Skin of body (tissue), 1 donor: ENCODE measurements at regions not wholly inside any gene's neighbourhood (a gene's known extent, or its start where the extent isn't known, plus 50 kb on each side); places are given as distances from the start of the nearest gene placed in this dataset.
A peak's percentile ranks its signal among the peaks of the same experiment; 100 is the strongest.
"Not testable (repeated sequence)": the region's sequence is repeated elsewhere in the genome, so short reads cannot be mapped to it uniquely, and the experiment has no call there.

ENCODE experiments used
- DNase-seq: peaks from one replicate; lab custom pipeline; 2025; lab: John Stamatoyannopoulos, UW

DNA sequence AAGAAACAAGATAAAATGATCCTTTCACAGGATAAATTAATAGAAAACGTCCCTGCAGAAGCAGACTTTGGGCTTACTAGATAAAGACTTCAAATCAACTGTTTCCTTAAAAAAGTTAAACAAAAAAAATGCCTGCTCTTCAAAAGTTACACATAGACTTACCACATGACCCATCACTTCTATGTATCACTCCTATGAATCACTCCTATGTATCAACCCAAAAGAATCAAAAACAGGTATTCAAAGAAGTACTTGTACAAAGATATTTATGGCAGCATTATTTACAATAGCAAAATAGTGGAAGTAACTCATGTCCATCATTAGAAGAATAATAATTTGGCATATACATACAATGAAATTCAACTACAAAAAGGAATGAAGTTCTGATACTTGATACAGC, 56.3 kb upstream of the PRDM9 start:
- DNase-seq = no peak

DNA sequence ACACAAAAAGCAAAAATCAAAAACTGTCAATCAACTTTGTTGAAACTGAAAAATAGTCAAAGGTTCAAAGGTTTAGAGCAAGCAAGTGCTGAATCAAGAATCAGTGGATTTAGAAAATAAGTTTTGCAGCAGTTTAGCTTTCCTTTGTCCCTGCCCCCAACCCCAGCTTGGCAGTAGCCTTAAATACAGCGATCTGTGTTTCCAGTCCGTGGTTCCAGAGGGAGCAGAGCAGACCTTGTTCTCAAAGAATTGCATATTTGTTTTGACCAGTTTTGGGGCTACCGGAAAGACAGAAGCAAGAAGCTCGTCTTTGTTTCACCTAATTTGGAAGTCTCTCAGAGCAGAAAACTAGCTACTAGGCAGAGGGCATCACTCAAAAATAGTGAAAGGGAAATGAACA, 57.2 kb upstream of the PRDM9 start:
- no peak for DNase-seq

DNA sequence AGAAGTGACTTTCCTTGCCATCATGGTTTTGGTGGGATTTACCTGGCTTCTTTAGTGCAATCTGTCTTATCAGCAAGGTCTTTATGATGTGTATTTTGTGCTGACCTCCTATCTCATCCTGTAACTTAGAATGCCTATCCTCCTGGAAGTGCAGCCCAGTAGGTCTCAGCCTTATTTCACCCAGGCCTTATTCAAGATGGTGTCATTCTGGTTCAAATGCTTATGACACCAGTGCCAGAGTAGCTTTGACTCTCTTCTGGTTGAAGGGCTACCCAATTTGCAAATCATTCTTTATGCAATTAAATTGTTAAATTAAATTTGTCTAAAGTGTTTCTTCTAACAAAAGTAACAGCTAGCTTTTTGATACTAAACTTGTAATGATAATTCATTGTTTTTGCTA, 58.8 kb upstream of the PRDM9 start:
- DNase-seq = no peak

DNA sequence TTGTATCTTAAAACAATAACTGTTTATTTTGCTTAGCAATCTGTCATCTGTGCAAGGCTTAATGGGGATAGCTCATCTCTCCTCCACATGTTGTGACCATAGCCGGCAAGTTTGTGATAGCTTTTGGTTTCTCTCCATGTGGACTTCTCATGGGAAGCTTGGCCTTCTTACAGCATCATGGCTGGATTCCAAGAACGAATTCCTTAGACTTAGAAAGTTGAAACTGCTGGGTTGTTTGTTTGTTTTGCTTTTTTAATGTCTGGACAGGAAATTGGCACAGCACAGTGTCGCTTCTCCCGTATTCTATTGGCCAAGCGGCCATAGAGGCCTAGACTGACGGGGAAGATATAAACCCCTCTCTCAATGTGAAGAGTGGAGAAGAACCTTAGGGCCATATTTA, 61.0 kb upstream of the PRDM9 start:
- DNase-seq = peak; percentile 71

DNA sequence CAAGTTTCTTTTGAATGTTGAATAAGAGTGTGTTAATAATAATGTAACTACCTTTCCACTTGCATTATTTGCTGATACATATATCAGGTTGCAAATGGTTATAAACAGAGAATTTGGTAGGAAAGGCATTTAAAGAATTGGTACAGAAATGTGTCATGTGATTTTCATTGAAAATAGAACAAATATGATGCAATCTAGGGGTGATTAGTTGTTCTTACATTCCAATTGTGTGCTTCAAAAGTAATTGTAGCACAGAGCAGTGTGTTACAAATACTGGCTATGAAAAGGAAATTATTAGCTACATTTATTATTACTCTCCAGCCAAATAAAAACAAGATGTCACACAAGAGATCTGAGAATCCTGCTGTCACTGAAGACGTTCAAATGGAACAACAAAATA, 61.8 kb upstream of the PRDM9 start:
- peak; percentile 2 for DNase-seq

DNA sequence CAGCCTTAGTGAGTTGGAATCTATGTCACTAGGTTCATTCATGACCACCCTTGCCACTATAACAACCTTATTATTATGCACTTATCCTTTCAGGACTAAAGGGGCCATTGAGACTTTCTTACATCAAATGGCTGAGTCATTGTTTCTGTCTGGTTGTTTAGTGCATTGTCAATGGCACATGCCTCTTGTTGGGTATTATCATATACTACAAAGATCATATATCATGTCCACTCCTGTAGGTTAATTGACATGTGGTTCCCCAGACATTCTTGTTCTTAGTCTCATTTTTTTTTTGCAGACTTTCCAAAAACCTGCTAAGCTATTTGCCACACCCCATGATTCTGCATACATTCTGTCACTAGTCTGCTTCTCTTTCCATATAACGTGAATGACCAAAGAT, 66.7 kb upstream of the PRDM9 start:
- no peak for DNase-seq

DNA sequence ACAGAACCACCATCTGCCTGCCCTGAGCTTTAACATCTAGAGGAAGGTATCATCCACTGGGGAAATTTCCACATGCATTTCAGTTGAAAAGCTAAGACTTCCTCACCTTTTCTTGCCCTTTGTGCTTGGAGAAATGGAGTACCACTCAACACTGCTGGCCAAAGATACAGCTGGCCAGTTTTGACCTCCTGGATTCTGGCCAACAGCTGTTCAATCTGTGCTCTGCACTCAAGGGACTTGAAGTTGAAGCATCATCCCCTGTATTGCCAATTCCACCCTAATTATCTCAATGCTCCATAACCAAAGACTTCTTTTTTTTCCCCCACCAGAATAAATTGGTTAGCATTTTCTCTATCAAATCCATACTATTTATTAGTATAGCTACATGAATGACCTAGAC, 70.4 kb upstream of the PRDM9 start:
- DNase-seq = no peak

DNA sequence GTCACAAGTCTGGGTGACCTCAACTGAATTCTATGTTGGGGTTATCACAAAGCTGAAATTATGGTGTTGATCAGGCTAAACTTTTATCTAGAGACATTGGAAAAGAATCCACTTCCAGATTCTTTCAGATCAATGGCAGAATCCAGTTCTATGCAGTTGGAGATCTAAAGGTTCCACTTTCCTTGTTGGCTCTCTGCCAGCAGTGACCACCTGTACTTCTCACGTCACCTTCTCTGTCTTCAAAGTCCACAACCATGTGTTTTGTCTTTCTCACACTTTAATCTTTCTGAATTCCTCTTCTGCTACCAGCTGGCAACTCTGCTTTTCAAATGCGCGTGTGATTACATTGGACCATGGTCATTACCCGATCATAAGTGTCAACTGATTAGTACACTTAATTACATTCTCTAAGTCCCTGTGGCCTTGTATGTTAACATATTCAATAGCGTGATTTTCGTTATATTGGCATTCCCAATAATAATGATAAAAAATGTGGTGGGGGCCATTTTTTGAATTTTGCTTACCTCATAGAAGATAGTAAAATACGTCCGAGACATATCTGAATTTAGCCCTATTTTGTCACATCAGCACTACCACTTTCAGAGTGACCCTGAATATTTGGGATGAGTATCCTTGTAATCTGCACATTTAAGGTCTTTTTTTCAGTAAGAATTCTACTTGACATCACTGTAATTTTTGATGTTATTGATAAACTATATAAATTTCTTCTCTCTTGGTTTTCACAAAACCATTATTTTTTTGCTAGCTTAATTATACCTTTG, 73.7 kb upstream of the PRDM9 start:
- no peak for DNase-seq

DNA sequence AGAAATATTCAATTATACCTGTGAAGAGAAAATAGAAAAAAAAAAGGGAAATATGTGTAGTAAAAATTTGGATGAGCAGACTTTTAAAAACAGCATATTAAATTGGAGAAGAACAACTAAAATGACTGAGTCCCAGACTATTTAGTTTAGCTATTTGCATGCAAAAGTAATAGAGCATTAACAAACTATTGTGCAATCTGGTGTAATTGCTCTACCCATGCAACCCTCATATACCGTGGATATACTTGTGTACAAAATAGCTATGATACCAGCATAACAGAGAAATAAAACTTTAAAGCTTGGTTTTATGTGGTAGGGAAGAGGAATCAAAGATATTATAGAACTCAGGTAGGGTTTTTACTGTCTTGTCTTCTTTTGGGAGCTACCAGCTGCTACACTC, 78.7 kb upstream of the PRDM9 start:
- DNase-seq = no peak

DNA sequence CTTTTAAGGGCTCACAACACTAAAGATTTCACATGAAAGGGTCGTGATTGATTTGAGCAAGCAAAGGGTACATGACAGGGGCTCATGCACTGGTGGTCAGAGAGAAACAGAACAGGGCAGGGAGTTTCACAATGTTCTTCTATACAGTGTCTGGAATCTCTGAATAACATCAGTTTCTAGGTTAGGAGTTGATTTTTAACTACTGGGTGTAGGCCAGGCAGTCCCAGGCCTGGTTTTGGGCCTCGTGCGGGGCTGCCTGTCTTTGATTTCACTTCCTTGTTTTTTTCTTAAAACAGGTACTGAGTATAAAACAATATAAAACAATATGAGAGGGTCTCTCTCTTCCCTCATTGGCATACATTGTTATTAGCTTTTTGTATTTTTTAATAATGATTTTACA, 87.2 kb upstream of the PRDM9 start:
- DNase-seq = not testable (repeated sequence)

DNA sequence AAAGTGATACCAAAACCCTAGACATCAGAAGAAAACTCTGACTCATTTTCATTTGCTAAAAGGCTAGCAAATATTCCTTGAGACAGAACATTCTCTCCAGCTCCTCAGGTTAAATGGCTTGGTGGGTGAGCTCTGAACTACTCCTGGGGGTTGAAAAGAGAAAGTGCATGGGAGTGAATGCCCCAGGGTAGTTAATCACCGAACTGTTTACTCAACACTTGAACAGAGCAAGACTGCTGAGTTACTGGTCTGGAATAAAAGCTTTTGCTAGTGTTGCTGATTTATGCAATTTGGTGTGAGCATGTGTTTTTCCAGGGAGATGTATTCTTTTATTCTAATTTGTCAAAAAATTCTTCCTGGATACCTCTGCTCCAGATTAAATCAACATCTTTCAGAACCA, 88.3 kb upstream of the PRDM9 start:
- DNase-seq = no peak

DNA sequence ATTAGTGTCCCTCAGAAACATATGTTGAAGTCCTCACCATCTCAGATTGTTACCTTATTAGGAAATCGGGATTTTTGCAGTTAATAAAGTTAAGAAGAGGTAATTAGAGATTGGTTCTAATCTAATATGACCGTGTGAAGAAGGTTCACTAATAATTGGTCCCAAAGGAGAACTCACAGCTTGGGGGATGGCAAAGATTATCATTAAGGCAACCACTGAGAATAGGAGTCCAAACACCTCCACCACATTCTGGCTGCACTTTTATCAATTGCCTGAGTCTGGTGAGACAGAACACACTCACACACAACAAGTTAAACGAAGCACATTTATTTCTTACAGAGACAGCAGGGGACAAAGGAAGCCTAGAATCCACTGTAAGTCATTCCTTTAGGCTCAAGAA, 94.9 kb upstream of the PRDM9 start:
- no peak for DNase-seq

DNA sequence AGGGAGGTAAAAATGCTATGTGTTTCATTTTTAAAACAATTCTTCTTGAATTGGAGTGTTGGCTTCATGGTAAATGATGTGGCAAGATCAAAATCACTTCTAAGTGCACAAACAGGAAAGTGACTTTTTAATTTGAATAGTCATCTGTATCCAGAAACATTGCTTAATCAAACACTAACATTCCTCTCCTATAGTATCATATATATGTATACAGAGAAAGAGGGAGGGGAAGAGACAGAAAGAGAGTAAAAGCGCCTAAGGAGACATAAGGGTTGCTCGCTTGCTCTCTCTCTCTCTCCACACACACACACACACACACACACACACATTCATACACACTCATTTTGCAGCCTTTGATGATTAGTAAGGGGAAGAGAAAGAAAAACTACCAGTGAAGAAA, 95.4 kb upstream of the PRDM9 start:
- no peak for DNase-seq

DNA sequence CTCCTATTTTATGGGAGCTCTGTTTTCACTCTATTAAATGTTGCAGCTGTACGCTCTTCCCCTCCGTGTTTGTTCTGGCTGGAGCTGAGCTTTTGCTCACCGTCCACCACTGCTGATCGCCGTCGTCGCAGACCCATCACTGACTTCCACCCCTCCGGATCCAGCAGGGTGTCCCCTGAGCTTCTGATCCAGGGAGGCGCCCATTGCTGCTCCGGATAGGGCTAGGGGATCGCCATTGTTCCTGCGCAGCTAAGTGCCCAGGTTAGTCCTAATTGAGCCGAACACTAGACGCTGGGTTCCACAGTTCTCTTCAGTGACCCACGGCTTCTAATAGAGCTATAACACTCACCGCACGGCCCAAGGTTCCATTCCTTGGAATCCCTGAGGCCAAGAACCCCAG, 96.2 kb upstream of the PRDM9 start:
- DNase-seq = no peak

DNA sequence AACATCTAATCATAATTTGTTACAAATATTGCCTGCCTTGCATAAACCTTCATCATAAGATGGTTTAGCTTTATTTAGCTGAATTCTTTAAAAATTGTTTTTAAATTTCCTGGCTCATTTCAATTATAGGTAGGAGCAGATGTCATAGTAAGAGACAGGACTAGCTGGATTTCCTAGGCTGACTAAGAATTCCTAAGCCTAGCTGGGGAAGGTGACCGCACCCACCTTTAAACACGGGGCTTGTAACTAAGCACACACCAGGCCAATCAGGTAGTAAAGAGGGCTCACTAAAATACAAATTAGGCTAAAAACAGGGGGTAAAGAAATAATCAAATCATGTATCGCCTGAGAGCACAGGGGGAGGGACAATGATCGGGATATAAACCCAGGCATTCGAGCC, 96.6 kb upstream of the PRDM9 start:
- not testable (repeated sequence) for DNase-seq

DNA sequence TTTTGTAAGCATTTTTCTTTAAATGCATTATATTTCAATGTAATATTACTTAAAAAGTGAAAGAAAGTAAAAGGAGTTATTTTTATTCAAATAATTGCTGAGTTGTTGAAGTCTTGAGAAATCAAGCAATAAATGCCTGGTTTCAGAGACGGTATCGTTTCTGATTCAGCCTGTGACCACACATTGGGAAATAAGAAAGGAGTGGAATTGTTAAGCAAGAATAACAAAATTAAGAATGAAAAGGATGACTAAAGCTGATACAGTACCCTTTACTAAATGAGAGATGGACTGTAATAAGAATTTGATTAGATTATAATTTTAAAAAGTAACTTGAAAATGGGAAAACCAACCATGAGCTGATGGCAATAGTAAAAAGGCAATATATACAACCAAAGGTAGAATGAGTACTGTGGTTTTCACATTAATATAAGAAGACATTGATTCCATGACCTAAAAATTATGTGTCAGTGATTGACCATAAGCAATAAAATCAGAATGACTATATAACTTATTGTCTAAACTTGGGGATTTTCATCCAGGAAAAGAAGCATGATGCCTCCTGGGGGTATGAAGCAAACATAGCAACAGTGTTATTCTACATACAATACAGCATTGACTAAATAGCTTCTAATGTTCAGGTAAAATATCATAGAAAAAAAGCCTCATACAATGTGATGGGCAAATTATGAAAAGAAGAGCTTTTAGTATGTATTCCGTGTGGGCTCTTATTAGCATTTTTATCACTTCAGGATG, 101.9 kb upstream of the PRDM9 start:
- no peak for DNase-seq

DNA sequence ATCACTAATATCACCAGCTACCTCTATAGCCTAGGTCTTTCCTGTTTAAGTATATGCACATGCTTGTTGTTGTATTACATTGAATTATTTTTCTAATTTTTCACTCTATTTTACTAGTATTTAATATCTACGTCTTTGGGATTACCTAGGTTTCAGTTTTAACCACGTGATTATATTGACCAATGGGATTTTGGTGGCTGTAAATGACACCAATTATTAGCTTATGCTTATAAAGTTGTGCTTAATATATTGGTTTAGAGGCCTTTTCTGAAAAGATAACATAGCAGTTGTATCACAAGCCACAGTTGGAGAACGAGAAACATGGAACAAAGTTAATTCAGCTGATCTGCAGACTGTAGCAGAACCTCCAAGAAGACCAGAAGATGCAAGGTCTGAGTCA, 104.8 kb upstream of the PRDM9 start:
- no peak for DNase-seq

DNA sequence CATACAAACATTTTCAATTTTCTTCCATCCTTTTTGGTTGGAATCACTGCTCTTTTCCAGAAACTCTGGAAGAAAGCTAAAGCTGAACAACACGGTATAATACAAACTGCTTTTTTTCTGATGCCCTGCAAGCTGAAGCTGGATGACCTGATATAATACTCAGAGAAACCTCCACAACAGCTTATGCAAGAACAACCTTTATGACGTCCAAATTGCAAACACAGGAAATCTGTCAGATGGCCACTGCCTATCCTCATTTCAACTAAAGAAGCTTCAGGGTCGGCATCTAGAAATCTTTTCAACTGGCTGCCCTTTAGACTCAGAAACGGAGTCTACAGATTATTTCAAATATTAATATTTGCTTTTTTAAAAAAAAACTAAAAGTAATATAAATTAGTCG, 106.5 kb upstream of the PRDM9 start:
- no peak for DNase-seq

DNA sequence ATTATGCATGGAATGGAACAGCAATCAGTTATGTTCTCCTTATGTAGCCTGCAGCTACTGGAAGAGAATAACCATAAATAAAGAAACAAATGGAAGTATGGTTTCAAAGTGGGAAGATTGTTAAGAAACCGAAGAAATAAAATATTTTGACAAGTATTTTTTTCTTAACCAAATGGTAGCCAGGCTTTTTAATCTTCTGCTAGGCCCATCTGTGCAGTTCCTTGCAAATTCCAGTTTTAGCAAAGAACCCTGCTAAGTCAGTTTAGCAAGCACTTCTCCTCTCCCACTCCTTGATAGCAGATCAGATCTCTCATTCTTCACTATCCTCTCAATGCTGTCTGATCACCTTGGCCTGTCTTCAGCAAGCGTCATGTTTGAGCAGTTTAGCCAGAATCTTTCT, 111.1 kb upstream of the PRDM9 start:
- DNase-seq = no peak

DNA sequence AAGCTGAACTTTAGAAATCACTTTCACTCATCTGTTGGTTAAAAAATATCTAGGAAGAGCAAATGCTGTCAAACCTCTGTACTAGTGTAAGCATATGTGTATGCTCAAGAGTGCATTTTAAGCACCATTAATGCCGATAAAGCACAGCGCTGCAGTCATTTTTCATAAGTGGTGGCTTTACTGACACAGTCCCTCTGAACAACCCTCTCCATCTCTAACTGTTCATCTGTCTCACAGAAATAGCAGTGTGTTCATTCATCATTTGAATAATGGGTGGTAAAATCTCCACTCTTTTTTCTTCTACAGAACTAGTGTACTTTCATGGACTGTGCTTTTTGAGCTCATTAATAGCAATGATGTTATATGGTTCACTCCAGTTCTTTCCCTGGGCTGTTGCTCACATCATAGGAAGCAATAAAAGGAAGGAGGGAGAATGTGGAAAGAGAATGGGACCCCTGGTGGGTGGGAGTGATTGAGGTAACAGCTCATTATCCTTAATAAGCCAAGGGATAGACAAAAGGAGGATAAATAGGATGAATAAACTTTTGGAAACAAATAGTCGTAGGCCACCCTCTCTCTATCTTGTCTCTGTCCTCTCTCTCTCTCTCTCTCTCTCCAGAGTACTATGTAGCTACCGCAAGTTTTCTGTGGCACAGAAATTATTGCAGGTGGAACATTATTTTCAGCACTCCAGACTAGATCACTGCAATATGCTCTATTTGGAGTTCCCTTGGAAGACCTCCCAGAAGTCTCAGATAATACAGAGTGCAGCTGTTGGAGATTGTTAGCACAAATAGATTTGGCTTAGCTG, 117.9 kb upstream of the PRDM9 start:
- peak; percentile 52 for DNase-seq

DNA sequence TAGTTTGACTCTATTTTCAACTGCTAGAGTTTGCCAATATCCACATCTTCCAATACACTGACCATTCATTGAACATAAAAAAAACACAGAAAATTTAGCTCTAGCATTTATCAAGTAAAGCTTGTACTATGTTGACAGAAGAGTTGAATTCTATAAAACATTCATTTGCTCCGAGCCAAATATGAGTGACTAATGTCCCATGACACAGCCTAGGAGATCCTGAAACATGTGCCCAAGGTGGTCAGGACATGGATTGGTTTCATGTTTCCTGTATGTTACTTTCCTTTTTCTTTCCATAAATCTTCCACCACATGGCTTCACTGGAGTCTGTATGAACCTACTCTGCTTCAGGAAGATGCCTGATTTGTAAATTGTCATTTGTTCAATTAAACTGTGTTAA, 122.4 kb upstream of the PRDM9 start:
- no peak for DNase-seq

DNA sequence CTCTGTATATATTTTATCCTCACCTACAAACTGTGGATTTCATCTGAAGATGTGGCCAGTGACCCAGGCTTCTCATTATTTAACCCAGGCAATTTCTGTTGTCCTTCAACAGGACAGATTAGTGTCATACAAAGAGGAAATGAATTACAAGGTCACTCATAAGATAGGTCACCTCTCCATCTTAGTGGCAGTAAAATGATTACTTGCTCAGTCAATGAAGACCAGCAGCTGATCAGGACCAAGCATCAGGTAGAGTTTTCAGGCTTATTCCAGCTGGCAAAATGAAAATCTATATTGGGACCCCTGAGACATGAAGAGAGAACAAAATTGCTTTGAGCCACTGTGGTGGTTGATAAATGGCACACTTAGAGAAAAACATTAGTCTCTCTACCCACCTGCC, 135.2 kb upstream of the PRDM9 start:
- DNase-seq = no peak
